IPS DF 4.7 (cell line): ENCODE measurements at regions not wholly inside any gene's neighbourhood (a gene's known extent, or its start where the extent isn't known, plus 50 kb on each side); places are given as distances from the start of the nearest gene placed in this dataset.

ENCODE experiments used
- DNase-seq: peaks from one replicate; pipeline ENCODE4 v3.0.0-alpha.2; 2013; ENCODE audit warnings: low spot score; ENCODE audit errors: extremely low read depth

DNA sequence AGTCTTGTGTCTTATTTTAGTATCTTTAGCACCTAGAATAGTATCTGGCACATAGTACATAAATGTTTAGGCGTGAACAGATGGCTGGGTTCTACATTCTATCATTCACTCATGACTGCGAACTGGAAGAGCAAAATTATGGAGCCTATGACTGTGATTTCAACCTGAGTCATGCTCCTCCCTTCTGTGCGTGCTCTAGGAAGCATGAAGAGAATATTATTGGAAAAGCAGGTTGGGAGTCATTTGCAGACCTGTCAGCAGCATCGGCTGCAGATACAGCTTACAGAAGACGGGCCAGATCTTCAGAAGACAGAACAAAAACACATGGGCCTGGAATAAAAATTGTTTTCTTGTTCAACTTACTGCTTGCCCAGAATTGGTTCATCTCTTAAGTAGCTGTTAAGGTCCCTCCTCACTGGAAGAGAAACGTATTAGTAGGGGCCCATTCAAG is 344.0 kb upstream of the USP24 start:
- DNase-seq: no peak

DNA sequence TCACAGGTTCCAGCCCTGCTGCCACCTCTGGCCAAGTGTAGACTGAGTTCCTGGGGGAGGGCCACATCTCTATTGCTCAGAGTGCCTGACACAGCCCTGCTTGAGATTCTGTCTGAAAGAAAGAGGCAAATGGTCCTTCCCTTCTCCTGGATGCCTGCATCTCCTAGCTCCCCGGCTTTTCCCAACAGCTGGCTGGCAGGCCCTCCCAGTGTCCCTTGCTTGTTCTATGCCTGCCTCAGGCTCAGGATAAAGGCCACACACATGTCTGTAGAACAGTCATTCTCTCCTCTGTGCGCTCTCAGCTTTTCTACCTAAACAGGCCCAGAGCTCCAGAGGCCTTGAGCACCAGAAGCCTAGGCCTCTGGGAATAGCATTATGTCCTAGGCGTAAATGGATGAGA is 343.4 kb upstream of the USP24 start:
- no peak for DNase-seq

DNA sequence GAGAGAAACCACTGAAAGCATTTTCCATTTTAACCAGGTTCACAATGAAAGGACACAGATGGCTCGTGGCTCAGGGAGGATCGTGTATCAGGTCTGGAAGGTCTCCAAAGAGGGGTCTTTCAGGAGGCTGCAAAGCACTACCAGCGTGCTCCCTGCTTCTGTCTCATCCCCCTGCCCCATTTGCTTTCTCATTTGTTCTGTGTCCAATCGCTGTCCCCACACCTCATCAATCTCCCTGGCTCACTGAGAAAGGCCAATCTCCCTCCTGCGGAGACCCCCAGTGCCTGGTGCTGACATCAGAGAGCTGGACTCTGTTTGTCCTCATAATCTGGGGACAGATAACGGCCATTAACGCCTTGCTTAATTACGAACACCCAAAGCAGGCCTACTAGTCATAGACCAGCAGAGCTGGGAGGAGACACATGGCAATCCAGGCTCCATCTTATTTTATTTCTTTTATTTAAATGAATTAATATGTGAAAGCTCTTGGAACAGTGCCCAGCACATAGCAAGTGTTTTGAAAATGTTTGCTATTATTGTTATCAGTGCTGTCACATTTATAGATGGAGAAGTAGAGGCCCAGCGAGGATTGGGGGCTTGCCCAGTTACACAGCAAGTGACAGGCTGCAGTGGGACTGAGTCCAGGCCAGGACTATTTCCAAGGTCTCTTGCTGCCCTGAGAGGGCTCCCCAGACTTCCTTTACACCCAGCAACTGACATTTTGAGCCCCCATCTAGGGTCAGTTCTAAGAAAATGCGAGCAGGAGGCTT is 341.0 kb upstream of the USP24 start:
- DNase-seq: no peak

DNA sequence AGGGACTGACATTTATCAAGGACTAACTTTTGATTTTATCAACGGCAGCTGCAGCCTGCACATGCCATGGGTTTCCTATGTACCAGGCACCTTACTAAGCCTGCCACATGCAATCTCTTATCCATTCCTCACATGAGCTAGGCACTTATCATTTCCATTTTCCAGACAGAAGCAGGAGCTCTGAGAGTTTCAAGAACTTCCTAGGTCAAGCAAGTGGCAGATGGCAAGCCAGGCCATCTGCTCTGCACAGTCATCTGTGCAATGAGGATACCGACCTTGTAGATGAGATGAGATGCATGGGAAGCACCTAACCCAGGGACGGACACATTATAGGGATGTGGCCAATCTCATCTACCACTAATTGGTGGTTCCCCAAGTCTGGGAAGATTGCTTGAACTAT is 339.4 kb upstream of the USP24 start:
- no peak for DNase-seq

DNA sequence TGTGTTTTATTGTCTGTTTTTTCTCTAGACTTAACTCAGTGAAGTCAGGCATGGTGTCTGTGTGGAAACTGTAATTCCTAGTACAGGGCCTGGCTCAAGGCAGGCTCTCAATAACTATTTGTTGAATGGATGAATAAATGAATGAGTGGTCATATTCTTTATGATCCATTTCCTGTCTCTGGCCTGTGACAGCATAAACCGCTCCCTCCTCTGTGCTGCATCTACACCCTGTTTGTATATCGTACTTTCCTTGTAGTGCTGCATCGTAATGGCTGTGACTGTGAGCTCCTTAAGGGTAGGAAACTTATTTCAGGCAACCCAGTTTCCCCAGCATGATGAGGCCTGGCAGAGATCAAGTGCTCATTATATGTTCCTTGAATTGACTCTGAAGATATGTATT is 337.5 kb upstream of the USP24 start:
- no peak for DNase-seq

DNA sequence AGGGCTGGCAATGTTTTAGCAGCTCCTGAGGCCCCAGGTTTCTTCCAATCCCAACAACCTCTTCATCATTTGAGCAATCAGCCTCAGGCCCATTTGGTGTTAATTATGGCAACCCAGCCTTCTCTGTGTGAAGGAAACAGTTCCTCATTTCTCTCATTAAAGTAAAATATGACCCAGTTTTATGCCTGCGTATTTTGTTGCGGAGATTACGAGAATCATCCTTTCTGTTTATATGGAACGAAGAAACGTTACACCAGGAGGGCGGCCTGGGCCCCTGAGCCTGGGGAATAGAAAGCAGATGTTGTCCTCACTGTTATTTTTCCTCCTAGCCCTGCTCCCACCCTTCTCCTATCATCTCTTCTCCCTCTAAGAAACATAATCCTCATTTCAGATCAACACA is 332.2 kb upstream of the USP24 start:
- DNase-seq: no peak

DNA sequence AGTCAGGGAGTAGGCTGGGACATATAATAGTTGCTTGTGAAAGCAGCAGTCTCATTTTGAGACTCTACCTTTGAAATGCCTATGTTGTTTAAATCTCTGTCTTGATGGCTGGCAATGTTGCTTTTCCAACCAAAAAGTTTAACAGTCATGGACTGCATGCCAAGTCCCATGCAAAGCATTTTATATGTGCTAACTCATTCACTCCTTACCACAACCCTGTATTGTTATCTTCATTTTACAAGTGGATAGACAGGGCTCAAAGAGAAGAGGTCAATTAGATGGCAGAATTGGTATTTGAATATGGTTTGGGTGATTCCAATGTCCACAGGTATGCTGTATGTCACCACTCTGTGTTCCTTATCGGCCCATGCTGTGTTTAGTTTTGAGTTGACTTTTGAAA is 331.4 kb upstream of the USP24 start:
- no peak for DNase-seq

DNA sequence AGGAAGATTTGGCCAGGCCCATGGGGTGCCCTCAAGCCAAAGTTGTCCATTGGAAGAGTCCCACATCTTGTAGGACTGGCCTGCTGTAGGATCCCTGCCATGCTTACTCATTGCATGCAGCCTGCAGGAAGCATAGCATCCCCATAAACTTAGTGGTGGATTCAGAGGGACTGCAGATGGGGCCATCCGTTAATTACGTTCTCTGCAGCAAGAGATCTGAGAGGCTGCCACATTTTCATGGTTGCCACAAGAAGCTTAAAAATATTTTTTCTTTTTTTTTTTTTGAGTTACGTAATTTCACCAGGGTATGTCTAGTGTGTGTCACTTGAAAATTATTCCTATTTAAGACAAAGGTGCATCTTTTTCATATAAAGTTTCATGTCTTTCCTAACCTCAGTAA is 329.7 kb upstream of the USP24 start:
- DNase-seq: no peak

DNA sequence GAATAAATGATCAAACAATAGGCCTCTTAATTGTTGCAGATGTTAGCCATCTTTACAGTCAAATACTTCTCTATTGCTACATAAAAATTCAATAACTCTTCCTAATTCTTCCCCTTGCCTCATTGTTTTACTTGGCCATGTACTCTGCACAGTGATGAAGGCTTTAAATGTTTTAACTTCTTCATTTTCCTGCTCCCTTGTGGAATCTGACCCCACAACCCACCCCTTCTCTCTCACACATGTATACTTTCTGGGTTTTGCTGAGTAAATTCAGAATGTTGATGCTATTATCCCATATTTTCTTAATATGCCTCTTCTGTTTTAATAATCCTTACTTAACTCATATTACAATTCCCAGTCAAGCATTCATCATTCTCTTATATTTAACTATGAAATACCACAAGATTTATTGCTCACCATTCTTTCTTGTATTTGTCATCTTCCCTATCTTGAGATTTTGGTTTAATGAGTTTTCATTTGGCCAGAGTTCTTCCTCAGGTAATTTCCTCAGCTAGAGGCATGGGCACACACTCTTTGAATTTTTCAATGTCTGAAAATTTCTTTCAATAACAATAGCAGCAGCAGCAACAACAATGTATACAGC is 327.8 kb upstream of the USP24 start:
- DNase-seq: no peak

DNA sequence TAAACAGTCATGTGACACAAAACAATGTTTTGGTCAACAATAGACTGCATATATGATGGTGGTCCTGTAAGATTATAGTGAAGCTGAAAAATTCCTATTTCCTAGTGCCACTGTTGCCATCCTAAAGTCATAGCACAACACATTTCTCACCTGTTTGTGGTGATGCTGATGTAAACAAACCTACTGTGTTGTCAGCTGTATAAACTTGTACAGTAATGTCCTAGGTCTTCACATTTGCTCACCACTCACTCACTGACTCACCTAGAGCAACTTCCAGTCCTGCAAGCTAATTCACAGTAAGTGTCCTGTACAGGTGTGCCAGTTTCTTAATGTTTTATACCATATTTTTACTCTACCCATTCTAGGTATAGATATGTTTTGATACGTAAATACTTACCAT is 326.1 kb upstream of the USP24 start:
- no peak for DNase-seq

DNA sequence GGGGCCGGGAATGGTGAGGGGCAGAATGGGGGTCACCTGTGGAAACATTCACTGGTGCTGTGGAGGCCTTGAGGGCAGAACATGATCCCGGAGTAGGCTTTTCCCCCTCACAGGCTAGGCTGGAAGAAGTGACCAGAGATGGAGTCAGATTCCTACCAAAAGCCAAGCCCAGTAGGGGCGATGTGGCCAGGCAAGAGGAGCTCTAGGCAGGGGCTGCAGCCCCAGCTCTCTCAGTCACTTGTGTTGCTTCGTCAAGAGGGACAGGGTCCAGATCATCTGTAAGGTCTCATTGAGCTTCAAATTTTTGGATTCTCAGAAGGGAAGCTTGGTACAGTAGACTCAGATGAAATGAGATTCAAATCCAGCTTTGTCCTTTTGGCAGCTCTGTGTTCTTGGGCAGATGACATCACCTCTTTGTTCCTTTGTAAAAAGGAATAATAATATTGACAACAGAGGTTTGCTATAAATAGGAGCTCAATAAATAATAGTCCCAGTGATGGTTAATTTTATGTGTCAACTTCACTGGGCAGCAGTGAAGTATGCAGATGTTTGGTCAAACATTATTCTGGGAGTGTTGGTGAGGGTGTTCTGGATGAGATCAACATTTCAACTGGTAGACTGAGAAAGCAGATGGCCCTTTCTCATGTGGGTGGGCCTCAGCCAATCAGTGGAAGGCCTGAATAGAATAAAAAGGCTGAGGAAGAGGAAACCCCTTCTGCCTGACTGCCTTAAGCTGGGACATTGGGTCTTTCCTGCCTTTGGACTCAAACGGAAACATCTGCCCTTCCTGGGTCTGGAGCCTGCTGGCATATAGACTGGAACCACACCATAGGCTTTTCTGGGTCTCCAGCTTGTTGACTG is 324.7 kb upstream of the USP24 start:
- DNase-seq: no peak

DNA sequence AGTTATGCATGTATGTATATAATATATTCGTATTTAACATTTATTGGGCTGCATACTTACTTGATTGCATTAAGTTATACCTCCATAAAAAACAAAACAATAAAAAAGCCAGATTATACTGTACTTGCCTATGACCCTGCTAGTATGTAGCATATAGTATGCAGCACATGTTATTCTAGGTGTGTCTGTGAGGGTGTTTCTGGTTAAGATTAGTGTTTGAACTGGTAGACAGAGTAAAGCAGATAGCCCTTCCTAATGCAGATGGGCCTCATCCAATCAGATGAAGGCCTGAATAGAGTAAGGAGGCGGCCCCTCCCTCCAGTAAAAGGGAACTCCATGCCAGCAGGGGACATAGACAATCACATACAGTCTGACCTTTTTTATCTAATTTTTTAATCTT is 323.3 kb upstream of the USP24 start:
- no peak for DNase-seq

DNA sequence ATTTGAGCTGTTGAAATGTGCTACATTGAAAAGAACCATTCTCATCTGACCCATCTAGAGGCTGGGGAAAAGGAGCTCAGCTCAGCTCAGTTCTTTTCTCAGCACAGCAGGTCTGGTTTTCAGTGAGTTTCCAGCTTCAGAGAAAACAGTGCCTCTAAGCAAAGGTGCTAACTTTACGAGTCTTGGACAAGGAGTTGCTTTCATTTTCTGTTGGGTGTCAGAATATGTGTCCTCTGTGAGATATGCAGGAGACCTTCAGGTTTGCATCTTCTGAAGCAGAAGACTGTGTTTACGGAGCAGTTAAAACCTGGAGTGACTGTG is 321.3 kb upstream of the USP24 start:
- DNase-seq: no peak

DNA sequence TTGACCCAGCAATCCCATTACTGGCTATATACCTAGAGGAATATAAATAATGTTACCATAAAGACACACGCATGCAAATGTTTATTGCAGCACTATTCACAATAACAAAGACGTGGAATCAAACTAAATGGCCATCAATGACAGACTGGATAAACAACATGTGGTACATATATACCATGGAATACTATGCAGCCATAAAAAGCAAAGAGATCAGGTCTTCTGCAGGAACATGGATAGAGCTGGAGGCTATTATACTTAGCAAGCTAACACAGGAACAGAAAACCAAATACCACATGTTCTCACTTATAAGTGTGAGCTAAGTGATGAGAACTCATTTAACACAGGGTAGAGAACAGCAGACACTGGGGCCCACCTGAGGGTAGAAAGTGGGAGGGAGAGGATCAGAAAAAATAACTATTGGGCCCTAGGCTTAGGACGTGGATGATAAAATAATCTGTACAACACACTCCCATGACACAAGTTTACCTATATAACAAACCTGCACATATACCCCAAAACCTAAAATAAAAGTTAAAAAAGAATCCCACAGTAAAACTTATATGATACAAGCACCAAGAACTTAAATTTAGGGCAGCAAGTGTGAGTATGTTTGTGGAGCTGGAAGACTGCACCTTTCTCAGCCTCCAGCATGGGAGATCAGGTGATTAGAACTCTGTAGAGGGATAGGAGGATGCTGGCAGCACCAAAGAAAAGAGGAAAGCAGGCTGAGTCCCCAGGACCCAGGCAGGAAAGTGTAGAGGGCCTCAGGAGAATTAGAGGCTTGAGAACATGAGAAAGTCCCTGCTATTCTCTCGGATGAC is 320.8 kb upstream of the USP24 start:
- DNase-seq: no peak

DNA sequence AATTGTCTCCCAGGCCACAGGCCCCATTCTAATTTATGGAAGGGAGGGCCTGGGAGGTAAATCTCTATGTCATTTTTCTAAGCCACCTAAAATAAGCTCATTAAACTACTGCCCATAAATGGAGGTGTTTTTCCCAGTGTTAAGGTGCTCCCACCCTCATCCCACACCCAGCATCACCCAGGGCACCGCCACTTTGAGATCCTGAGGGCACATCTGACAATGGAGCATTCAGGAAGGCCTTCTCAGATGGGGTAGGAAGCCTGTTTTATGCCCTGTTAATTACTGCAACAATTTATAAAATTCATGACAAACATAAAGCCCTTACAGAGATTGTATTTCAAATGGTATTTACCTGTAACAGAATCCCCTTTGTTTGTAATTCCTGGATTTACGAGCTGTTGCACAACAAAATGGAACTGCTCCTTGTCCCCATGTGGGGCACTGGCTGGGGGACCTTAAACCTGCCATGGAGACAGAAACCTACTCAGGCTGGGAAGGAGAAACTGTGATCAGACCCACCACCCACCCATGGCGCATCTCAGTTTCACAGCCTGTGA is 319.5 kb upstream of the USP24 start:
- DNase-seq: no peak

DNA sequence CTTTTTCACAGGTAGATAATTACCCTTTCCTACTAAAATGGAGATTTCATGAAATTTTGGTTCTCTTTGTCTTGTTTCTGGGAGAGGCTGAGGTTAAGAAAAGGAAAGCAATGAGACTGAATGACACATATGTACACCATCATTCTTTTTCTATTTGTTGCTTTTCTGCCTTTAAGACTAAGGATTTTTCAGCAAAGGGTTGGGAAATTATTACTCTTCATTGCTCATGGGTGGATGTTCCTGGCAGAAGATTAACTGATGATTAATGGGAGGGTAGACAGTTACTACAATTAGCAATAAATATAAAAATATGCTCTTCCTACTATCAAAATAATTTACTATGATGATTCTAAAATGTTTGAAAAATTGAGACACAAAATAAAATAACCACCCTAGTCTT is 316.5 kb upstream of the USP24 start:
- DNase-seq: no peak

DNA sequence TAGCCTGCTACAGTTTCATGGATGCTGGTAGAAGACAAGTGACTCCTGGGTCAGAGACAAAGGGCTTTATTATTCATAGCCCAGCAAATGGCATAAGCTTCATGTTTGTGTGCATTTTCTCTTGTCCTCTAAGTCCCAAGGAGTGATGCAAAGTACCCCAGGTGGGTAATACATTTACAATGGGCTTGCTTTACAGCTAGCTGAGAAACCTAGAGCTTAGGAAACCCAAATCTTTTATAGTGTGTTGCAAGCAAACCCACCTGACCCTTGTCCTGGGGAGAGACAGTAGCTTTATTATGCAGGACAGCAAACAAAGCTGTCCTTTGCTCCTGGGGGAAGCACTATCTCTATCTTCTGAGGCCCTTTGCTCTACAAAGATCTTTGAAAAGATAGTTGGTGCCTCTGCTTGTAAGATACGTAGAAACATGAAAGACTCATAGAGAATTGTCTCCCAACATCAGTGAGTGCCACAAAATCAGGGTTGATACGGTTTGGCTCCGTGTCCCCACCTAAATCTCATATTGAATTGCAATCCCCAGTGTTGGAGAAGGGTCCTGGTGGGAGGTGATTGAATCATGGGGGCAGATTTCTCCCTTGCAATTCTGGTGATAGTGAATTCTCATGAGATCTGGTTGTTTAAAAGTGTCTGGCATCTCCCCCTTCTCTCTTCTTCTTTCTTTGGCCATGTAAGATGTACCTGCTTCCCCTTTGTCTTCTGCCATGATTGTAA is 315.8 kb upstream of the USP24 start:
- no peak for DNase-seq

DNA sequence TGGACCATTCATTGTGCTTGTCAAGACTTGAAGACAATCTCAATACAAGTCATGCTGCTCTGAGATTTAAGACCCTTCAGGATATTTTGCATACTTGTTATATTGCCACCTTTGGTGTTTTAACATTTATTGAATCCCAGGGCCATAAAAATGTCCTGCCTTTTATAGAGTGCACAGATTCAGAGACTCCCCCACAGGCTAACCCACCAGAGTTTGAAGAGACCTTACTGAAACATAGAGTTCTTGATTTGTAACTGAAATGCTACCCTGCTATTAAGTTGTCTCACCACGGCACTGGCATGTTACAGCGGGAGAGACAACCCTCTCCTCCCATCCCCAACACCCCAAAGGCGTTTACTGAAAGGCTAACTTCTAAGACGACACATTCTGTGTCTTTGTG is 313.9 kb upstream of the USP24 start:
- no peak for DNase-seq

DNA sequence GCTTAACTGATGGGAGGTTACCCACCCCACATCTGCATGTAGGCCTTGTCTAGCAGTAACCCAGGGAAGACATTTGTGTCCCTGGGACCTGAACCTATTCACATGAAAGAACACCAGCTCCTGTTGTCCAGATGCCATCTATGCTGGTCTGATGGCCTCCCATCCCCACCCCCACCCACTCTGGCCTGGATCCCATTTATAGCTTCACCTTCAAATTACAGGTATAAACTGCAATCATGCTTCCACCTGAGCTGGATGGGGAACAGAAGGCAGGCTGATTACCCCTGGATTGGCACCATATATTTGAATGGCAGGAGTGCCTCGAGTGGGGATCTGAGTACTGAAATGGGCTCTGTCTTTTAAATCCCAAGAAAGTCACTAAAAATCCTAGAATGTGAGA is 312.7 kb upstream of the USP24 start:
- DNase-seq: no peak

DNA sequence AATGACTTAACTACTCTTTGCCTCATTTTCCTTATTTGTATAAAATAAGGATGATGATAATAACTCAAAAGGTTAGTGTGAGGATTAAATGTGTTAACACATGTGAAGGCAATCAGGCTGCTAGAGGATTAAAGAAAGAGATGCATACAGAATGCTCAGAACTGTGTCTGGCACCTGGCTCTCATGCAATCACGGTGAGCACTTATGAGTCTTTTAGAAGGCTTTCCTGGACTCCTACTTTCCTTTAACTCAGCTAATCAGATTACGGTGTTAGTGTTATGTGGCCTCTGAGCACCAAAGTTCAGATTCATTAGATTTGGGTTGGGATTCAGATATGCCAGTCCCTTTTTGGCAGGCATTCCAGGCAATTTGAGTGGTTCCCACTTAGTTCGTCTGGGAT is 311.6 kb upstream of the USP24 start:
- no peak for DNase-seq

DNA sequence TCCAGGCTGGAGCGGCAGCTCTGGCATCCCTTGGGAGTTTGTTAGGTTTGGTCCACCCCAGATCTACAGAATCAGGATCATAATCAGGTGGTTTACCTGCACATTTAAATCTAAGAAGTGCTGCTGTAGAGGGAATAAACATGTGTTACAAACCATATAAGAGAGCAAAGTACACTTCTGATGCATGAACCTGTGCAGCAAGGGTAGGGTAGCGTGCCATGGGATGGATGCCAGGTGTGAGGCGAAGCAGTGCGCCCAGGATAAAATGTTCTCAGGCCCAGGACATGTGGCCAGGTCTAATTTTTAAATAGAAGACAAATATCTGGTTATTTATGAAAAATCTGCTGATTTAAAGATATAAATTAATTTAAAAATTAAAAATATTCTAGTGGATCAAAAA is 308.8 kb upstream of the USP24 start:
- DNase-seq: no peak
